ENCODE measurements at regions not wholly inside any gene's neighbourhood (a gene's known extent, or its start where the extent isn't known, plus 50 kb on each side); places are given as distances from the start of the nearest gene placed in this dataset.

GRCh38 chr16:62638324-62638911, 602.2 kb upstream of the CDH8 start:
- no peaks in the 10 kb centered on the region for H3K27me3 ChIP-seq (ENCODE audit: control insufficient read depth, insufficient read depth, low read length)
- no peaks in the 10 kb centered on the region for H3K27me3 Mint-ChIP-seq (ENCODE audit: low read depth in 2 of 2)
- ATAC-seq = no peak
- peaks cover 6% of the 10 kb centered on the region for H3K9me3 ChIP-seq (ENCODE audit: control insufficient read depth, insufficient read depth, low read length)
- no peak for DNase-seq
- no peaks in the 10 kb centered on the region for H3K4me1 ChIP-seq (ENCODE audit: control insufficient read depth, insufficient read depth, low read length)
- H3K36me3 ChIP-seq (ENCODE audit: control insufficient read depth, insufficient read depth, low read length) = no peaks in the 10 kb centered on the region
- no peak overlapping the region for H3K27ac ChIP-seq (ENCODE audit: low read length)
- no peak overlapping the region for H3K27ac Mint-ChIP-seq
- 47% methylated on average over 3 of the region's 4 CpGs for WGBS (ENCODE audit: insufficient coverage)
- intact Hi-C loops (cut with micrococcal nuclease) = no loop called here
- H3K9me3 Mint-ChIP-seq = peaks cover 8 to 15% of the 10 kb centered on the region in 2 donors
- peaks cover 6% of the 10 kb centered on the region for H3K36me3 Mint-ChIP-seq
- H3K4me3 Mint-ChIP-seq = no peak overlapping the region
- H3K4me1 Mint-ChIP-seq = no peaks in the 10 kb centered on the region
- no peak overlapping the region for H3K4me3 ChIP-seq (ENCODE audit: low read length)
- TF ChIP-seq CTCF (IDR thresholded peaks at IDR 0.05) = no peak

DNA sequence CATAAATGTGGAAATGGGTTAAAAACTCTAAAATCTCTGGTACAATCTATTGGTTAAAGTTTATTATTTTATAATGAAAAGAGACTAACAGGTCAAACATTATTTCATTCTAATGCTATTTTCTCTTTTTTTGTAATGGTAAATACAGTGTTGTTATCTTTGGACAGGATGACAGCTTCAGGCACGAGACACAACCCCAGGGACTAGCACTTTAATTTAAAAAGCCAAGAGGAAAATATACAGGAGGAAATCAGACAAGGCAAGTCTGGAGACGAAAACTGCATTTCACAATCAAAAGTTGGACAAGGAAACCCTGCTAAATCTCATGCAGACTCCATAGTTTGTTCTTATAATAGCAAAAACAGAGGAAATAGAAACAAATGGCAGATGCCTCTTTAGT, 589.1 kb upstream of the CDH8 start:
- no peak for ATAC-seq
- Mint-ChIP-seq H3K4me1 (no peaks in the 10 kb centered on the region), H3K27me3 (ENCODE audit: low read depth in 2 of 2) (no peaks in the 10 kb centered on the region), H3K36me3 (peaks cover 13% of the 10 kb centered on the region), H3K4me3 (no peak overlapping the region), H3K9me3 (peaks cover 9 to 10% of the 10 kb centered on the region in 2 donors), H3K27ac (no peak overlapping the region)
- TF ChIP-seq CTCF (IDR thresholded peaks at IDR 0.05) = no peak
- H3K4me1 ChIP-seq (ENCODE audit: control insufficient read depth, insufficient read depth, low read length) = no peaks in the 10 kb centered on the region
- peaks cover 4% of the 10 kb centered on the region for H3K9me3 ChIP-seq (ENCODE audit: control insufficient read depth, insufficient read depth, low read length)
- H3K27me3 ChIP-seq (ENCODE audit: control insufficient read depth, insufficient read depth, low read length) = no peaks in the 10 kb centered on the region
- H3K27ac ChIP-seq (ENCODE audit: low read length) = no peak overlapping the region
- DNase-seq = no peak
- whole genome bisulfite sequencing (ENCODE audit: insufficient coverage) = 24% methylated on average over 2 of the region's 2 CpGs
- H3K4me3 ChIP-seq (ENCODE audit: low read length) = no peak overlapping the region
- intact Hi-C loops (cut with micrococcal nuclease) = no loop called here
- H3K36me3 ChIP-seq (ENCODE audit: control insufficient read depth, insufficient read depth, low read length) = no peaks in the 10 kb centered on the region

DNA sequence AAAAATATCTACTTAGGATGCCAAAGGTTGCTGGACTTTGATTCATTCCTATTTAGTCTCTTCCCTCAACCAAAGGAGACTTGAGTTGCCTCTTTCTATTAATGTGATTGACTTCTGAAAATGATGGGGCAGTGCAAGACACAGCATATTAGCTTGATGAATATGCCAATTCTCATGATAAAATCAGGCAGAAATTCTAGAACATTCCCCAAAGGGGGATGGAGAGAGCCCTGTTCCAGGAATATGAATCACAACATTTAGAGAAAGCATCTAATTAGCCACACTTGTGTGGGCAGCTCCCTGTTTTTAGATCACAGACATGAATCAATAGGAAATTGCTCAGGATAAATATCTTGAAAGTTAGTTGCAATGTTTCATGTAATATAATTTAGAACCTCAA, 584.0 kb upstream of the CDH8 start:
- Mint-ChIP-seq H3K36me3 (peaks cover 17% of the 10 kb centered on the region), H3K27ac (no peak overlapping the region), H3K27me3 (ENCODE audit: low read depth in 2 of 2) (no peaks in the 10 kb centered on the region), H3K4me3 (no peak overlapping the region), H3K9me3 (peaks cover 9 to 23% of the 10 kb centered on the region in 2 donors), H3K4me1 (no peaks in the 10 kb centered on the region)
- H3K4me1 ChIP-seq (ENCODE audit: control insufficient read depth, insufficient read depth, low read length) = no peaks in the 10 kb centered on the region
- no peak for TF ChIP-seq CTCF (IDR thresholded peaks at IDR 0.05)
- H3K36me3 ChIP-seq (ENCODE audit: control insufficient read depth, insufficient read depth, low read length) = no peaks in the 10 kb centered on the region
- intact Hi-C loops (cut with micrococcal nuclease) = no loop called here
- no peak for DNase-seq
- no peak for ATAC-seq
- H3K4me3 ChIP-seq (ENCODE audit: low read length) = no peak overlapping the region
- no peak overlapping the region for H3K27ac ChIP-seq (ENCODE audit: low read length)
- H3K9me3 ChIP-seq (ENCODE audit: control insufficient read depth, insufficient read depth, low read length) = peaks cover 8% of the 10 kb centered on the region
- H3K27me3 ChIP-seq (ENCODE audit: control insufficient read depth, insufficient read depth, low read length) = no peaks in the 10 kb centered on the region

DNA sequence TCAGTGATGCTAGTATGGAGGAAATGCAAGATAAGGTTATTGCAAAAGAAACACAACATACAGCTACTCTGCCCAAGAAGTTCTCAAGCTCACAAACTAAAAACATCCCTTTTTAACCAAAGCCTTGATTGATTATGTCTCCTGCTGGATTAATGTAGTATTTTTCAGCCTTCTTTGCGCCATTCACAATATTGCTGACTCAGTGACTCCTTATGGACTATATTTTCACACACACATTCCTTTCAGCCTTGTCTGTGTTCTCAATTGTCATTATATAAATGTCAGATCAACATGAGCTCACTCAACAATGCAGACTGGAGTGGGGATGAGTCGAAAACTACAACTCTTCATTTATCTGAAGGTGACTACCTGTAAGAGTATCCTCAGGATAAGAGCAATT, 579.3 kb upstream of the CDH8 start:
- WGBS (ENCODE audit: insufficient coverage) = 65% methylated on average over 2 of the region's 2 CpGs
- Mint-ChIP-seq H3K27me3 (ENCODE audit: low read depth in 2 of 2) (no peaks in the 10 kb centered on the region), H3K4me3 (no peak overlapping the region), H3K9me3 (peaks cover 13 to 26% of the 10 kb centered on the region in 2 donors), H3K27ac (no peak overlapping the region), H3K36me3 (peaks cover 17% of the 10 kb centered on the region), H3K4me1 (no peaks in the 10 kb centered on the region)
- peaks cover 7% of the 10 kb centered on the region for H3K9me3 ChIP-seq (ENCODE audit: control insufficient read depth, insufficient read depth, low read length)
- no peak for TF ChIP-seq CTCF (IDR thresholded peaks at IDR 0.05)
- no peaks in the 10 kb centered on the region for H3K36me3 ChIP-seq (ENCODE audit: control insufficient read depth, insufficient read depth, low read length)
- H3K27me3 ChIP-seq (ENCODE audit: control insufficient read depth, insufficient read depth, low read length) = no peaks in the 10 kb centered on the region
- H3K27ac ChIP-seq (ENCODE audit: low read length) = no peak overlapping the region
- no peak overlapping the region for H3K4me3 ChIP-seq (ENCODE audit: low read length)
- ATAC-seq = no peak
- no peaks in the 10 kb centered on the region for H3K4me1 ChIP-seq (ENCODE audit: control insufficient read depth, insufficient read depth, low read length)
- DNase-seq = no peak
- intact Hi-C loops (cut with micrococcal nuclease) = no loop called here

Data from natural killer cell (primary cell).